HG03139 (cell line): ENCODE measurements at regions not wholly inside any gene's neighbourhood (a gene's known extent, or its start where the extent isn't known, plus 50 kb on each side); places are given as distances from the start of the nearest gene placed in this dataset.

ENCODE experiments used
- ATAC-seq: cut with Tn5 transposase; IDR thresholded peaks from one replicate; pipeline ENCODE4 v1.9.1; 2021; ENCODE audit not compliant: unreplicated experiment

- no peak for ATAC-seq
Measured at GRCh38 chr4:189304809-189305208, 635.9 kb upstream of the FRG1 start.

- no peak for ATAC-seq
Measured at GRCh38 chr4:189305500-189305899, 635.2 kb upstream of the FRG1 start.

- ATAC-seq: no peak
Measured at GRCh38 chr4:189311251-189311650, 629.4 kb upstream of the FRG1 start.

- no peak for ATAC-seq
Measured at GRCh38 chr4:189313064-189313463, 627.6 kb upstream of the FRG1 start.

- no peak for ATAC-seq
Measured at GRCh38 chr4:189313861-189314513, 626.7 kb upstream of the FRG1 start.

GRCh38 chr4:189322426-189322825 is 618.2 kb upstream of the FRG1 start:
- ATAC-seq: no peak

- no peak for ATAC-seq
Measured at GRCh38 chr4:189341881-189342280, 598.8 kb upstream of the FRG1 start.

GRCh38 chr4:189355590-189355989 is 585.1 kb upstream of the FRG1 start:
- no peak for ATAC-seq

- no peak for ATAC-seq
Measured at GRCh38 chr4:189362364-189362763, 578.3 kb upstream of the FRG1 start.

GRCh38 chr4:189364032-189364449 is 576.6 kb upstream of the FRG1 start:
- ATAC-seq: no peak

GRCh38 chr4:189365451-189365850 is 575.2 kb upstream of the FRG1 start:
- no peak for ATAC-seq

- ATAC-seq: no peak
Measured at GRCh38 chr4:189367832-189368231, 572.8 kb upstream of the FRG1 start.

GRCh38 chr4:189374176-189374575 is 566.5 kb upstream of the FRG1 start:
- ATAC-seq: no peak

GRCh38 chr4:189376901-189377300 is 563.8 kb upstream of the FRG1 start:
- ATAC-seq: no peak

- no peak for ATAC-seq
Measured at GRCh38 chr4:189377569-189377968, 563.1 kb upstream of the FRG1 start.

- ATAC-seq: no peak
Measured at GRCh38 chr4:189385098-189385497, 555.6 kb upstream of the FRG1 start.

- no peak for ATAC-seq
Measured at GRCh38 chr4:189385579-189385978, 555.1 kb upstream of the FRG1 start.

GRCh38 chr4:189396435-189396834 is 544.2 kb upstream of the FRG1 start:
- ATAC-seq: no peak

GRCh38 chr4:189404271-189404670 is 536.4 kb upstream of the FRG1 start:
- ATAC-seq: no peak

GRCh38 chr4:189409158-189409557 is 531.5 kb upstream of the FRG1 start:
- ATAC-seq: no peak

- no peak for ATAC-seq
Measured at GRCh38 chr4:189414021-189414420, 526.7 kb upstream of the FRG1 start.

- no peak for ATAC-seq
Measured at GRCh38 chr4:189420572-189420971, 520.1 kb upstream of the FRG1 start.

GRCh38 chr4:189436207-189436606 is 504.5 kb upstream of the FRG1 start:
- ATAC-seq: no peak
